WTC11 (cell line): ENCODE measurements at regions not wholly inside any gene's neighbourhood (a gene's known extent, or its start where the extent isn't known, plus 50 kb on each side); places are given as distances from the start of the nearest gene placed in this dataset.

Experiments used
- ATF2 ChIP-seq: sonication (generic); formaldehyde crosslinking; IDR thresholded peaks from 2 replicates; pipeline ENCODE4 v1.8.1; 2022; ENCODE audit warnings: low read depth, missing genetic modification reagents, borderline replicate concordance
- CBFB ChIP-seq: sonication (generic); formaldehyde crosslinking; IDR thresholded peaks from 2 replicates; pipeline ENCODE4 v1.8.1; 2022; ENCODE audit warnings: mild to moderate bottlenecking, low read depth, missing genetic modification reagents
- CTCF ChIP-seq: fragments of 200-600 bp; IDR thresholded peaks from 2 replicates; pipeline ENCODE4 v1.8.0; 2022; ENCODE audit warnings: antibody characterized with exemption
- FOXJ3 ChIP-seq: sonication (generic); formaldehyde crosslinking; IDR thresholded peaks from 2 replicates; pipeline ENCODE4 v1.9.0; 2021; ENCODE audit warnings: missing genetic modification reagents, mild to moderate bottlenecking, borderline replicate concordance
- IRF2 ChIP-seq: sonication (generic); formaldehyde crosslinking; IDR thresholded peaks from 2 replicates; pipeline ENCODE4 v1.8.0; 2022; ENCODE audit warnings: low read depth, missing genetic modification reagents, borderline replicate concordance
- RELA ChIP-seq: sonication (generic); formaldehyde crosslinking; IDR thresholded peaks from 2 replicates; pipeline ENCODE4 v1.8.1; 2022; ENCODE audit warnings: missing genetic modification reagents, mild to moderate bottlenecking, borderline replicate concordance
- SMAD4 ChIP-seq: sonication (generic); formaldehyde crosslinking; IDR thresholded peaks from 2 replicates; pipeline ENCODE4 v1.8.0; 2022; ENCODE audit warnings: mild to moderate bottlenecking, missing genetic modification reagents
- SP1 ChIP-seq: sonication (generic); formaldehyde crosslinking; conservative IDR thresholded peaks from 2 replicates; pipeline ENCODE4 v1.8.1; 2022; ENCODE audit warnings: missing genetic modification reagents
- ZNF425 ChIP-seq: fragments of 250-450 bp; sonication (Bioruptor Pico); conservative IDR thresholded peaks from 2 replicates; pipeline ENCODE4 v1.9.0; 2021; ENCODE audit warnings: mild to moderate bottlenecking
- ZNF671 ChIP-seq: fragments of 250-450 bp; sonication (Bioruptor Pico); IDR thresholded peaks from 2 replicates; pipeline ENCODE4 v1.8.0; 2021; ENCODE audit warnings: mild to moderate bottlenecking
- ZSCAN18 ChIP-seq: fragments of 250-450 bp; sonication (Bioruptor Pico); IDR thresholded peaks from 2 replicates; pipeline ENCODE4 v2.1.2; 2022; ENCODE audit warnings: mild to moderate bottlenecking, moderate library complexity

- TF ChIP-seq CTCF, result no peak
- no peak for TF ChIP-seq SP1 (CRISPR knock-in tag)
- TF ChIP-seq CBFB (CRISPR knock-in tag), result no peak
- no peak for TF ChIP-seq ZSCAN18 (CRISPR knock-in tag)
- TF ChIP-seq FOXJ3 (CRISPR knock-in tag), result no peak
- TF ChIP-seq ZNF425 (CRISPR knock-in tag), result no peak
- no peak for TF ChIP-seq ZNF671
- no peak for TF ChIP-seq RELA
- no peak for TF ChIP-seq IRF2 (CRISPR knock-in tag)
- no peak for TF ChIP-seq ATF2 (CRISPR knock-in tag)
- TF ChIP-seq SMAD4 (CRISPR knock-in tag), result no peak
Measured at GRCh38 chr3:159605101-159605500, 383.5 kb upstream of the IL12A start.
